ENCODE measurements at regions not wholly inside any gene's neighbourhood (a gene's known extent, or its start where the extent isn't known, plus 50 kb on each side); places are given as distances from the start of the nearest gene placed in this dataset.

DNA sequence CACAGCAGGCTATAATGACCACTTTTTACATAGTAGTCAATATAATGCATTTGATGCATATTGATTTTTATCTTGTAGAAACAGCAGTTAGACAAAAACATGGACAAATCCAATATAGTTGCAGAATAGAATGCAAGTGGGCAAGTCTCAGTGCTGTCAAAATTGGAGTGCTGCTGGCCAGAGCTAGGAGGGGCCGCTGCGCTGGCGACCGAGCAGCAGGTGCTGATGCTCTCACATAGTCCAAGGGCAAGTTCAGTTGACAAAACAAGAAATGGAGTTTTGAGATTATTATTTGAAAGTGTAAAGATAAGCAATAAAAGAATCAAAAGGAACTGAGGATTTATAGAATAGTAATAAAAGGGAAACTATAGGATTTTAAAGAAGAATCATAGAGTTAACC, 60.6 kb upstream of the CDK20 start:
- DNase-seq (ENCODE audit: low read depth in 2 of 2): no peak

DNA sequence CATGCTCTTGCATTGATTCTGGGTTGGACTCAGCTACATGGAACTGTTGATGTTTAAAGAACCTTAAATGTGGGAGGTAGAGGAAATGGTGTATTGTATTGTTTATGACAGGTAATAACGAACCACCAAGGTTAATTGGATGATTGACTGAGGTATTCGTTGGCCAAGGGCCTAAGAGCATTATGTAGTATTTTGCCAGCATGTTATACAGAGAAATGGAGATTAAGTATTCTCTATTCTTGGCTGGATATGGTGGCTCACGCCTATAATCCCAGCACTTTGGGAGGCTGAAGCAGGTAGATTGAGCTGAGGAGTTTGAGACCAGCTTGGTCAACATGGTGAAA, 59.0 kb upstream of the CDK20 start:
- DNase-seq (ENCODE audit: low read depth in 2 of 2): no peak

DNA sequence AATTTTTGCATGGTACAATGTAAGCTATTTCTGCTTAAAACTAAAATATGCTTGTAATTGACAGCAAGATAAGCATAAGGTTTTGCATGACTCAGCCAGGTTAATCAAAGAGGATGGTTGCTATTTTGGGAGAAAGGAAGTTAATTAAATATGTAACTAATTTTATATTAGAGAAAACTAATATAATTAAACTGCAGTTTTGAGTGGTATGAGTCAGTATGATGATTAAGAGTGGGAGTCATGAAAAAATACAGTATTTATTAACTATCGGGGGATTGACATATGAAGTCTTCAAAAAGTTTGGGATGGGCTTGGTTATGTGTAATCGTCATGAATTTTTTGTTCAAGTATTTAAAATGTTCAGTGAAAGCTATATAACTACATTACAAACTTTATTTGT, 54.0 kb upstream of the CDK20 start:
- no peak for DNase-seq (ENCODE audit: low read depth in 2 of 2)

DNA sequence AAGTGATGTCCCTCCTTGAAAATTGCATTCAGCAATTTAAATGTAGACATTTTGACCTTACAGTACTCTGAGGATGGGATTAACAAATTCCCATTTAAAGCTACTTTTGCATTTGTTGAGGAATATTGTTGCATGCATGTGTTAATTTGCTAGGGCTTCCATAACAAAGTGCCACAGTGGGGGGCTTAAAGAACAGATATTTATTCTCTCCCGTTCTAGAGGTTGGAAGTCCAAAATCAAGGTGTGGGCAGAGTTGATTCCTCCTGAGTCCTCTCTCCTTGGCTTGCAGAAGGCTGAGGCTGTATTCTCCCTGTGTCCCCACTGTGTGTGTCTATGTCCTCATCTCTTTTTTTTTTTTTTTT, 51.8 kb upstream of the CDK20 start:
- DNase-seq (ENCODE audit: low read depth in 2 of 2): no peak

DNA sequence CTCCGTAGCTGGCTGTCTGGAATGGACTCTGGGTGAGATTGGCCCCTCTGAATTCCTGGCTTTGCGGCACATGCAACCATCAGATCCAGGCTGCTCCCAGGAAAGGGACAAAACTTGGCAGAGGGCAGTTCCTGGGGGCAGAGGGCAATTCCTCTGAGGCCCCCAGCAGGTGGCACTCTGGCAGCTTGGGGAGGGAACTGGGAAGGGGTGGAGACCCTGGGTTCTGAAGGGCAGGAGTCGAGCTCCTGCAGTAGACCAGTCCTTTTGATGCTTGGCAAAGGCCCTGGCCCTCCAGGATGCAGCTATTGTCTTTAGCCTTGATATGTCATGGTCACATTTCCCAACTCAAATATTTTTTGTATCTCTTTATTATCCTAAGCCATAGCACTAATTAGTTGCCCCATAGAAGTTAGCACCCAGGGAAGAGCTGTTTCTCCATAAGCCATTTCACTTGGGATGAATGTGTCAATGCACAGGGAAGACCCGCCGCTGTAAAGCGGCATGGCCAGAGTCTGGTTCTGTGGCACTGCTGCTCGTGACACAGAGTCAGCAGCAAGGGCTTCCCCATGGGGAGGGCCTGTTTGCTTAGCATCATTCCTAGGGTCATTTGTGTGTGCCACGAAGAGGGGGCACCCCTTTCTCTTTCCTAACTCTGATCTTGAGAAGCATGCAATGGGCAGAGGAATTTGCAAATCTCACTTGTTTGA, 51.2 kb upstream of the CDK20 start:
- no peak for DNase-seq (ENCODE audit: low read depth in 2 of 2)

DNA sequence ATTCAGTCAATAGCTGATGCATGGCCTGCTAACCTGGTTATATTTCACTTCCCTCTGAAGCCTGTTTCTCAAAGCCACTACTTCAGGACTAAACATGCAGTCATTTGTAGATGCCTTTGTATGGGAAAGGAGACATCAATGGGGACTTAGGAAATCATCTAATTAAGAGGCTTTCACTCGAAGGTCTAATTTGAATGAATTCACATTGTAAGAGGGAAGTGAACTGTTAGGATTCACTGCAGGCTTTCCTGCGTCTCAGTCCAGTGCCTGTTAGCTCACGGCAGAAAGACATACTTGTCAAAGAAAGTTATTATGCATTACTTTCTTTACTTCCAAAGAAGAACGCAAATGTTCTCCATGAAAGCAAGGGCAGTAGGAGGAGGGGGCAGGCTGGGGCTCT, 50.6 kb upstream of the CDK20 start:
- DNase-seq (ENCODE audit: low read depth in 2 of 2): no peak

All from stimulated activated CD4-positive, alpha-beta T cell treated with anti-CD3 and anti-CD28 coated beads, Interleukin-15, amount 100 ng/mL, for 48 hours (primary cell).